CD14-positive monocyte (primary cell): ENCODE measurements at regions not wholly inside any gene's neighbourhood (a gene's known extent, or its start where the extent isn't known, plus 50 kb on each side); places are given as distances from the start of the nearest gene placed in this dataset.

Source experiments
- DNase-seq, 3 donors: peaks; one replicate each; pipeline ENCODE4 v3.0.0-alpha.2; 2011 to 2022
- H2AFZ ChIP-seq: 2 replicates; pipeline ENCODE4 v1.6.0; 2012; ENCODE audit warnings: mild to moderate bottlenecking, low read depth, low read length, inconsistent platforms; ENCODE audit not compliant: insufficient read depth, poor library complexity, severe bottlenecking
- H3K27ac ChIP-seq, 2 donors: 1 replicate in 1 of 2; 2 replicates in 1 of 2; pipeline ENCODE4 v1.5.1; 2012 to 2013; ENCODE audit warnings: low read length in 2 of 2, control low read depth in 1 of 2, inconsistent platforms in 1 of 2, low read depth in 1 of 2, mild to moderate bottlenecking in 1 of 2
- H3K27me3 ChIP-seq, 2 donors: one replicate each; pipeline versions ENCODE4 v1.6.0 to v1.6.1; 2011 to 2013; ENCODE audit warnings: low read length in 2 of 2; ENCODE audit not compliant: control insufficient read depth in 2 of 2, insufficient read depth in 2 of 2
- H3K36me3 ChIP-seq, 2 donors: replicated peaks in 1 of 2; 1 replicate in 1 of 2; 2 replicates in 1 of 2; pipeline versions ENCODE4 v1.5.1 to v1.6.1; 2012 to 2013; ENCODE audit warnings: low read length in 2 of 2, control low read depth in 1 of 2, inconsistent platforms in 1 of 2, mild to moderate bottlenecking in 1 of 2; ENCODE audit not compliant: insufficient read depth in 2 of 2, control insufficient read depth in 1 of 2
- H3K4me1 ChIP-seq, 2 donors: 1 replicate in 1 of 2; 2 replicates in 1 of 2; pipeline versions ENCODE4 v1.5.1 to v1.6.1; 2012 to 2013; ENCODE audit warnings: low read length in 2 of 2, control low read depth in 1 of 2, inconsistent platforms in 1 of 2, mild to moderate bottlenecking in 1 of 2, moderate library complexity in 1 of 2; ENCODE audit not compliant: insufficient read depth in 2 of 2, control insufficient read depth in 1 of 2
- H3K4me2 ChIP-seq: replicated peaks from 2 replicates; pipeline ENCODE3; 2012; ENCODE audit warnings: low read length, moderate library complexity, mild to moderate bottlenecking; ENCODE audit not compliant: poor library complexity, severe bottlenecking; ENCODE audit errors: extremely low read depth
- H3K4me3 ChIP-seq, 3 experiments: fragments of 200-600 bp in 1 of 3; sonication (generic) in 1 of 3; replicated peaks in 1 of 3; 1 replicate in 2 of 3; 2 replicates in 1 of 3; pipeline ENCODE4 v1.5.1; 2011 to 2013; ENCODE audit warnings: low read length in 3 of 3, mild to moderate bottlenecking in 3 of 3, control low read depth in 2 of 3, low read depth in 2 of 3, inconsistent platforms in 1 of 3, moderate library complexity in 1 of 3
- H3K79me2 ChIP-seq: 2 replicates; pipeline ENCODE4 v1.6.0; 2012; ENCODE audit warnings: mild to moderate bottlenecking, control low read depth, inconsistent platforms, low read length, moderate library complexity; ENCODE audit not compliant: insufficient read depth
- H3K9ac ChIP-seq: 2 replicates; pipeline ENCODE4 v1.6.0; 2017; ENCODE audit warnings: low read length, mild to moderate bottlenecking; ENCODE audit not compliant: insufficient read depth, poor library complexity, severe bottlenecking
- H3K9me3 ChIP-seq, 2 donors: replicated peaks in 1 of 2; 1 replicate in 1 of 2; 2 replicates in 1 of 2; pipeline versions ENCODE4 v1.5.1 to v1.6.1; 2012 to 2013; ENCODE audit warnings: low read length in 2 of 2, control low read depth in 1 of 2; ENCODE audit not compliant: control insufficient read depth in 1 of 2, insufficient read depth in 1 of 2
- H4K20me1 ChIP-seq: 2 replicates; pipeline ENCODE4 v1.6.0; 2012; ENCODE audit warnings: mild to moderate bottlenecking, low read length, control low read depth, moderate library complexity; ENCODE audit not compliant: insufficient read depth
- H3K27ac Mint-ChIP-seq, 7 donors: one replicate each; pipeline ENCODE4 v1.8.0; 2020; ENCODE audit warnings: mild to moderate bottlenecking in 7 of 7, mixed read lengths in 7 of 7, moderate library complexity in 6 of 7, inconsistent platforms in 2 of 7
- H3K27me3 Mint-ChIP-seq, 3 donors: one replicate each; pipeline ENCODE4 v1.8.0; 2021 to 2022; ENCODE audit warnings: low read depth in 3 of 3, mild to moderate bottlenecking in 3 of 3, mixed read lengths in 3 of 3, moderate library complexity in 3 of 3, inconsistent platforms in 1 of 3
- H3K36me3 Mint-ChIP-seq, 2 donors: one replicate each; pipeline ENCODE4 v1.8.0; 2020; ENCODE audit warnings: mixed read lengths in 2 of 2, inconsistent platforms in 1 of 2, mild to moderate bottlenecking in 1 of 2
- H3K4me1 Mint-ChIP-seq: one replicate; pipeline ENCODE4 v1.8.0; 2020; ENCODE audit warnings: mild to moderate bottlenecking, mixed read lengths
- H3K4me3 Mint-ChIP-seq, 2 donors: one replicate each; pipeline ENCODE4 v1.8.0; 2020; ENCODE audit warnings: mild to moderate bottlenecking in 2 of 2, mixed read lengths in 2 of 2, moderate library complexity in 1 of 2
- H3K9me3 Mint-ChIP-seq, 7 donors: one replicate each; pipeline ENCODE4 v1.8.0; 2020 to 2022; ENCODE audit warnings: mixed read lengths in 7 of 7, mild to moderate bottlenecking in 6 of 7, moderate library complexity in 6 of 7, inconsistent platforms in 2 of 7
- CTCF ChIP-seq: fragments of 200-600 bp; IDR thresholded peaks from one replicate; pipeline ENCODE4 v1.8.0; 2022; ENCODE audit warnings: antibody characterized with exemption, mild to moderate bottlenecking
- WGBS: methylation state at CpG from one replicate; pipeline ENCODE4 v1.1.5; 2013; ENCODE audit warnings: missing lambda C conversion rate; ENCODE audit not compliant: insufficient coverage; 5-methylcytosine and 5-hydroxymethylcytosine counted together
- intact Hi-C, 2 donors: fragments of 100-400 bp; cut with micrococcal nuclease; formaldehyde crosslinking; loops; one replicate each; pipeline versions ENCODE4 v1.15.0 to v1.15.1; 2023

GRCh38 chr16:51868631-51869030, 678.3 kb downstream of the TOX3 start:
- H3K4me1 ChIP-seq = no peaks in the 10 kb centered on the region
- TF ChIP-seq CTCF = no peak
- H3K27me3 ChIP-seq = no peaks in the 10 kb centered on the region
- Mint-ChIP-seq H3K9me3 (peaks cover 0 to 4% (median 0%) of the 10 kb centered on the region in 7 donors), H3K4me3 (no peak overlapping the region), H3K27ac (no peak overlapping the region), H3K4me1 (no peaks in the 10 kb centered on the region), H3K36me3 (no peaks in the 10 kb centered on the region), H3K27me3 (peaks cover 0 to 3% (median 0%) of the 10 kb centered on the region in 3 donors)
- no peaks in the 10 kb centered on the region for H4K20me1 ChIP-seq
- H3K27ac ChIP-seq = no peak overlapping the region
- no peak overlapping the region for H3K9ac ChIP-seq
- H3K79me2 ChIP-seq = no peaks in the 10 kb centered on the region
- H3K4me3 ChIP-seq = no peak overlapping the region
- H2AFZ ChIP-seq = no peak overlapping the region
- DNase-seq = no peak
- intact Hi-C loops = no loop called here
- no peak overlapping the region for H3K4me2 ChIP-seq
- no CpG with 5 or more reads among the region's 2 CpGs for WGBS
- H3K36me3 ChIP-seq = no peaks in the 10 kb centered on the region
- no peaks in the 10 kb centered on the region for H3K9me3 ChIP-seq

- WGBS = no CpG with 5 or more reads among the region's 8 CpGs
- Mint-ChIP-seq H3K4me3 (no peak overlapping the region), H3K4me1 (no peaks in the 10 kb centered on the region), H3K9me3 (peaks cover 0 to 4% (median 0%) of the 10 kb centered on the region in 7 donors), H3K36me3 (no peaks in the 10 kb centered on the region), H3K27me3 (peaks cover 0 to 3% (median 0%) of the 10 kb centered on the region in 3 donors), H3K27ac (no peak overlapping the region)
- Histone ChIP-seq H3K9me3 (no peaks in the 10 kb centered on the region), H3K27me3 (no peaks in the 10 kb centered on the region), H3K36me3 (no peaks in the 10 kb centered on the region), H3K27ac (no peak overlapping the region), H3K9ac (no peak overlapping the region), H4K20me1 (no peaks in the 10 kb centered on the region), H2AFZ (no peak overlapping the region), H3K4me3 (no peak overlapping the region), H3K4me1 (no peaks in the 10 kb centered on the region), H3K4me2 (no peak overlapping the region), H3K79me2 (no peaks in the 10 kb centered on the region)
- TF ChIP-seq CTCF = no peak
- intact Hi-C loops = no loop called here
- no peak for DNase-seq
These were observed 679.4 kb downstream of the TOX3 start for GRCh38 chr16:51867386-51868065.
